Common myeloid progenitor, CD34-positive (primary cell): ENCODE measurements at regions not wholly inside any gene's neighbourhood (a gene's known extent, or its start where the extent isn't known, plus 50 kb on each side); places are given as distances from the start of the nearest gene placed in this dataset.

ENCODE experiments used
- CTCF ChIA-PET: fragments of 350-600 bp; sonication (Branson Sonifier 250); formaldehyde crosslinking; loops from one replicate; lab custom pipeline; 2021; ENCODE audit warnings: antibody characterized with exemption; lab: Charles Lee
- POLR2A ChIA-PET: fragments of 350-600 bp; sonication (Branson Sonifier 250); formaldehyde crosslinking; loops from one replicate; lab custom pipeline; 2021; ENCODE audit warnings: antibody characterized with exemption; lab: Charles Lee
- DNase-seq, 3 donors: peaks; one replicate each; pipeline versions ENCODE4 v3.0.0 to v3.0.0-alpha.2; 2013
- H3K27ac ChIP-seq, 2 experiments: 1 replicate in 1 of 2; 2 replicates in 1 of 2; pipeline ENCODE4 v1.7.0; 2013; ENCODE audit warnings: inconsistent platforms in 2 of 2, low read length in 2 of 2, mild to moderate bottlenecking in 2 of 2, low read depth in 1 of 2, moderate library complexity in 1 of 2; ENCODE audit not compliant: severe bottlenecking in 2 of 2, insufficient read depth in 1 of 2, poor library complexity in 1 of 2
- H3K27me3 ChIP-seq, 5 experiments: replicated peaks in 2 of 5; 1 replicate in 3 of 5; 2 replicates in 2 of 5; pipeline versions ENCODE4 v1.6.1 to v1.7.0; 2013; ENCODE audit warnings: low read length in 4 of 5, mild to moderate bottlenecking in 2 of 5, moderate library complexity in 2 of 5, inconsistent platforms in 1 of 5; ENCODE audit not compliant: insufficient read depth in 5 of 5, control insufficient read depth in 4 of 5
- H3K36me3 ChIP-seq, 4 experiments: 1 replicate in 2 of 4; 2 replicates in 2 of 4; pipeline versions ENCODE4 v1.6.1 to v1.7.0; 2013; ENCODE audit warnings: low read length in 3 of 4, control low read depth in 1 of 4, mild to moderate bottlenecking in 1 of 4; ENCODE audit not compliant: control insufficient read depth in 4 of 4, insufficient read depth in 4 of 4
- H3K4me1 ChIP-seq, 4 experiments: 1 replicate in 3 of 4; 2 replicates in 1 of 4; pipeline versions ENCODE4 v1.6.1 to v1.7.1; 2013; ENCODE audit warnings: low read length in 3 of 4, mild to moderate bottlenecking in 3 of 4, control low read depth in 1 of 4, inconsistent platforms in 1 of 4, moderate library complexity in 1 of 4; ENCODE audit not compliant: control insufficient read depth in 4 of 4, insufficient read depth in 4 of 4; ENCODE audit errors: control extremely low read depth in 1 of 4
- H3K4me3 ChIP-seq, 7 experiments: 1 replicate in 4 of 7; 2 replicates in 3 of 7; pipeline versions ENCODE4 v1.5.1 to v1.7.0; 2013; ENCODE audit warnings: mild to moderate bottlenecking in 7 of 7, low read length in 6 of 7, moderate library complexity in 6 of 7, inconsistent platforms in 2 of 7, low read depth in 2 of 7, control low read depth in 1 of 7; ENCODE audit not compliant: insufficient read depth in 4 of 7, control insufficient read depth in 1 of 7; ENCODE audit errors: extremely low read depth in 1 of 7
- H3K9me3 ChIP-seq, 5 experiments: 1 replicate in 4 of 5; 2 replicates in 1 of 5; pipeline versions ENCODE4 v1.6.1 to v1.7.1; 2013; ENCODE audit warnings: low read length in 4 of 5, mild to moderate bottlenecking in 2 of 5, inconsistent platforms in 1 of 5, low read depth in 1 of 5, moderate library complexity in 1 of 5; ENCODE audit not compliant: control insufficient read depth in 4 of 5, insufficient read depth in 2 of 5; ENCODE audit errors: control extremely low read depth in 1 of 5
- WGBS: methylation state at CpG from one replicate; pipeline ENCODE4 v1.1.5; 2013; ENCODE audit not compliant: insufficient coverage; 5-methylcytosine and 5-hydroxymethylcytosine counted together

DNA sequence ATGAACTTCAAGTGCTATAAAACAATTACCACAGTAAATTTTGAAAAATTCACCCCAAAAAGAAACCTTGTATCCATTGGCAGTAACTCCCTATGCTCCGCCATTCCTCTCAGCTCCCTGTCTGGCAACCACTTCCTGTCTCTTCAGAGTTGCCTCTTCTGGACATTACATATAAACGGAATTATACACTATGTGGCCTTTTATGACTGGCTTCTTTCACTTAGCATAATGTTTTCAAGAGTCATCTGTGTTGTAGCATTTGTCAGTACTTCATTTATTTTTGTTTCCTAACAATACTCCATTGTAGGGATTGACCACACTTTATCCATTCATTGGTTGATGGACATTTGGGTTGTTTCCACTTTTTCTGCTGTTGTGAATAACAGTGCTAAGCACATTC, 50.1 kb downstream of the CEP43 start:
- POLR2A ChIA-PET: no interaction called here
- Histone ChIP-seq H3K9me3 (no peaks in the 10 kb centered on the region), H3K27me3 (no peaks in the 10 kb centered on the region), H3K36me3 (peaks cover 0 to 4% (median 0%) of the 10 kb centered on the region in 4 experiments), H3K27ac (no peak overlapping the region), H3K4me3 (no peak overlapping the region), H3K4me1 (peaks cover 12 to 28% (median 25%) of the 10 kb centered on the region in 4 experiments)
- 100% methylated on average over 2 of the region's 2 CpGs for WGBS
- CTCF ChIA-PET: no interaction called here
- DNase-seq: no peak

DNA sequence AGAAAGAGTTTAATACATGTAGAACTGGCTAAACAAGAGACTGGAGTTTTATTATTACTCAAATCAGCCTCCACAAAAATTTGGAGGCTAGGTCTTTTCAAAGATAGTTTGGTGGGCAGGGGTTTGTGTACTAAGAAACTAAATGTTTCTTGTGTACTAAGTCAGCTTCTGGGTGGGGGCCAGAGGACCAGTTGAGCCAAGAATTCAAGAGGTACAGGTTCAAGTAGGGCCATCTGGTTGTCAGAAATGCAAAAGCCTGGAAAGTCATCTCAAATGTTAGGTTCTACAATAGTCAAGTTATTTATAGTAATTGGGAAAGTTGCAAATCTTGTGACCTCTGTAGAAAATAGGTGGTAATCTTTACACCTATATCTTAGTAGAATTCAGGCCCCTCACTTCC, 51.7 kb downstream of the CEP43 start:
- H3K4me3 ChIP-seq: no peak overlapping the region
- CTCF ChIA-PET: no interaction called here
- peaks cover 20 to 42% (median 37%) of the 10 kb centered on the region in 4 experiments for H3K4me1 ChIP-seq
- no peaks in the 10 kb centered on the region for H3K27me3 ChIP-seq
- DNase-seq: no peak
- H3K27ac ChIP-seq: no peak overlapping the region
- POLR2A ChIA-PET: no interaction called here
- no peaks in the 10 kb centered on the region for H3K9me3 ChIP-seq
- H3K36me3 ChIP-seq: no peaks in the 10 kb centered on the region

DNA sequence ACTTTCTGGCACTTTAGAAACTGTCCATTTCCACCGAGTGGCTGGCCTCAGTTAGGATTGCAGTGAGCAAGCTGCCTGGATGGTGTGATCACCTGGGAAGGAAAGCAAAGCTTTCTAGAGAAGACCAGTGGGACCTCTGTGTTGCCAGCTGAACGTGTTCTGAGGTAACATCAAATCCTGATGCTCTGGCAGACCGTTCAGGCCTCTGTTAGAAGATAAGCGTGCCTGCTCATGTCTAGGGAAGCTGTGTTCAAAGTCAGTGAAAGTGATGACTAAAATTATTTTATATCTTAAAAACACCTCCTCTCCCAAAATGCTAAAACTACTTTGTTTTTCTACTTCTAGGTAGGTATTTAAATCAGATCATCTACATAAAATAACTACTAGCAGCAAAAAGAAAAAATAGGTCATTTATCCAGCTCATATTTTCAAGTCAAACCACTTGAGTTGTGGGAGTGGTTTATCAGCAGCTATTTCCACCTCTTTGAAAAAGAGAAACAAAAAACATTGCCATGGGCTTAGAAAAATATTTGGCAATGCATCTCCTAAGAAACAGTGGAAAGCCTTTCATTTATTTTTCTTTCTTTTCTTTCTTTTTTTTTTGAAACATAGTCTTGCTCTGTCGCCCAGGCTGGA, 54.8 kb downstream of the CEP43 start:
- POLR2A ChIA-PET: no interaction called here
- DNase-seq: peak in 2 of 3 donors; percentile 39 to 54
- H3K36me3 ChIP-seq: no peaks in the 10 kb centered on the region
- 90% methylated on average over 3 of the region's 5 CpGs for WGBS
- CTCF ChIA-PET: interaction anchor here (1.1 to 1.5 kb wide), 2 partner anchors 13 to 23 kb away, joined by 3 read pairs; no protein-coding TSS in a partner anchor
- no peaks in the 10 kb centered on the region for H3K27me3 ChIP-seq
- H3K4me3 ChIP-seq: no peak overlapping the region
- H3K9me3 ChIP-seq: no peaks in the 10 kb centered on the region
- no peak overlapping the region for H3K27ac ChIP-seq
- H3K4me1 ChIP-seq: peaks cover 21 to 35% (median 27%) of the 10 kb centered on the region in 4 experiments

DNA sequence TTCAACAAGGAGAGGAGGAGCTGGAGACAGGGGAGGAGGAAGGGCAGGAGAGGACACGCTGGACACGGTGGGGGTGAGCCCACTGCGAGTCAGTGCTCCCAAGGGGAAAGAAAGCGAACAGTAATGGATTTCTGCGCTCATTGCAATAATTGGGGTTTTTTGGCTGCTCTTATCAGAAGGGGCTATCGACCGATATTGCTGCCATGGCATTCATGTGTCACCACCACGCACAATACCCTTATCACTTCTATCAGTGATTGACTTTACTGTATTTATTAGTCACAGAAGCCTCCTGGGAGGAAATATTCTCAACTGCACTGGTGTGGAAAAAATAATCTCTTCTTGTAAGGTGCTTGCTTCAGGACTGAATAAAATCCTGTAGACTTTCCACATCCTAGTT, 55.8 kb downstream of the CEP43 start:
- ChIA-PET CTCF (no interaction called here), POLR2A (no interaction called here)
- Histone ChIP-seq H3K4me3 (no peak overlapping the region), H3K9me3 (no peaks in the 10 kb centered on the region), H3K27ac (no peak overlapping the region), H3K27me3 (no peaks in the 10 kb centered on the region), H3K4me1 (peaks cover 21 to 35% (median 27%) of the 10 kb centered on the region in 4 experiments), H3K36me3 (no peaks in the 10 kb centered on the region)
- WGBS: 96% methylated on average over 4 of the region's 8 CpGs
- DNase-seq: no peak

DNA sequence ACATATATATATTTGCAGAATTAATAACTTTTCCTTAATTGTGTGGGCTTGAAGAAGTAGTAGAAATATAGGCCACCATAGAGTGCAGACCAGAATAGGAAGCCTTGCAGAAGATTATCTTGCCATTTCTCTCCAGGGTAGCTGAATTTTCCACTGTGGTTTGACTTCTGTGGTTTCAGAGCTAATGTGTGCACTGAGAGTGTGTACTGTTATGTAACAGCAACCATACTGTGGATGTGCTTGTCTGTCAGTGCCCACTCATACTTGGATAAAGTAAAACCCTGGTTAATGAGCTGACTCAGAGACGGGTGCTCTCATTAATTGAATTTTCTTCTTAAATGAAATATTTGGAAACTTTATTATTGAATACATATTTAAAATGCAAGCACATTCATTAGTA, 57.2 kb downstream of the CEP43 start:
- Histone ChIP-seq H3K9me3 (no peaks in the 10 kb centered on the region), H3K4me3 (no peak overlapping the region), H3K4me1 (peaks cover 21 to 35% (median 27%) of the 10 kb centered on the region in 4 experiments), H3K36me3 (no peaks in the 10 kb centered on the region), H3K27me3 (no peaks in the 10 kb centered on the region), H3K27ac (no peak overlapping the region)
- DNase-seq: peak; percentile 64 to 95 (median 92)
- POLR2A ChIA-PET: interaction anchor here (1.0 kb wide), 1 partner anchor 9 kb away, joined by 3 read pairs; no protein-coding TSS in a partner anchor
- WGBS: no CpG with 5 or more reads among the region's 1 CpG
- CTCF ChIA-PET: interaction anchor here (0.6 to 1.9 kb wide), 5 partner anchors 8 to 28 kb away, joined by 3 to 8 read pairs (median 5); no protein-coding TSS in a partner anchor

DNA sequence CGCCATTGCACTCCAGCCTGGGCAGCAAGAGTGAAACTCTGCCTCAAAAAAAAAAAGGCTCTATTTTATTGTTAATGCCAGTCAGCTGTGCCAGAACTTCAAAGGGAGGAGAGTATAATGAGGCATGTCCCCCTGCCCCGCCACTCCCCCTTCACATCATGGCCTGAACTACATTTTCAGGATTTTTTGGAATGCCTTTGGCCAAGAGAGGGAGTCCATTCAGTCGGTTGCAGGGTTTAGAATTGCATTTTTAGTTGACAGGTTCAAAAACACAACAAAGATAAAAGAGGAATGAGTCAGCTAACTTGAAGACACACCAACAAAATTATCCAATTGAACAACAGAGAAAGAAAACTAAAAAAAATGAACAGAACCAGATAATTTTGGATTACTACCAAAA, 59.1 kb downstream of the CEP43 start:
- H3K9me3 ChIP-seq: no peaks in the 10 kb centered on the region
- DNase-seq: no peak
- no CpG with 5 or more reads among the region's 3 CpGs for WGBS
- H3K27me3 ChIP-seq: no peaks in the 10 kb centered on the region
- no peak overlapping the region for H3K27ac ChIP-seq
- ChIA-PET POLR2A (no interaction called here), CTCF (no interaction called here)
- no peaks in the 10 kb centered on the region for H3K36me3 ChIP-seq
- H3K4me1 ChIP-seq: peaks cover 21 to 35% (median 27%) of the 10 kb centered on the region in 4 experiments
- no peak overlapping the region for H3K4me3 ChIP-seq
